DND-41 (cell line): ENCODE measurements at regions not wholly inside any gene's neighbourhood (a gene's known extent, or its start where the extent isn't known, plus 50 kb on each side); places are given as distances from the start of the nearest gene placed in this dataset.

ENCODE experiments used
- ATAC-seq: fragments of 200-7000 bp; cut with Tn5 transposase; 3 replicates; pipeline ENCODE4 v1.9.1; 2021; ENCODE audit warnings: low read depth; ENCODE audit not compliant: insufficient read depth
- DNase-seq: peaks from one replicate; pipeline ENCODE4 v3.0.0-alpha.2; 2020
- H2AFZ ChIP-seq: 2 replicates; pipeline ENCODE4 v1.6.0; 2012; ENCODE audit warnings: low read depth, low read length
- H3K27ac ChIP-seq: 2 replicates; pipeline ENCODE4 v1.5.1; 2012; ENCODE audit warnings: low read length, inconsistent platforms
- H3K27me3 ChIP-seq: fragments of 200-600 bp; sonication (generic); 2 replicates; pipeline ENCODE4 v1.6.0; 2012; ENCODE audit warnings: low read length, mild to moderate bottlenecking, inconsistent platforms; ENCODE audit not compliant: insufficient read depth, poor library complexity
- H3K36me3 ChIP-seq: 2 replicates; pipeline ENCODE4 v1.5.1; 2012; ENCODE audit warnings: low read length, inconsistent platforms; ENCODE audit not compliant: insufficient read depth
- H3K4me1 ChIP-seq: 2 replicates; pipeline ENCODE4 v1.5.1; 2012; ENCODE audit warnings: mild to moderate bottlenecking, low read length; ENCODE audit not compliant: insufficient read depth
- H3K4me2 ChIP-seq: 2 replicates; pipeline ENCODE4 v1.6.0; 2012; ENCODE audit warnings: mild to moderate bottlenecking, moderate library complexity, low read length, inconsistent platforms; ENCODE audit not compliant: insufficient read depth
- H3K4me3 ChIP-seq, 2 experiments: fragments of 200-600 bp in 1 of 2; shearing (Covaris generic) in 1 of 2; 2 replicates each; pipeline ENCODE4 v1.5.1; 2012 to 2016; ENCODE audit warnings: inconsistent platforms in 2 of 2, low read length in 2 of 2, mild to moderate bottlenecking in 2 of 2, low read depth in 1 of 2, moderate library complexity in 1 of 2
- H3K79me2 ChIP-seq: 2 replicates; pipeline ENCODE4 v1.6.0; 2012; ENCODE audit warnings: low read length, inconsistent platforms; ENCODE audit not compliant: insufficient read depth
- H3K9ac ChIP-seq: 2 replicates; pipeline ENCODE4 v1.6.0; 2012; ENCODE audit warnings: low read depth, mild to moderate bottlenecking, inconsistent platforms, low read length, moderate library complexity
- H3K9me3 ChIP-seq: 2 replicates; pipeline ENCODE4 v1.5.1; 2012; ENCODE audit warnings: low read length, moderate library complexity, mild to moderate bottlenecking, inconsistent platforms; ENCODE audit not compliant: insufficient read depth, severe bottlenecking
- H4K20me1 ChIP-seq: 2 replicates; pipeline ENCODE4 v1.6.0; 2012; ENCODE audit warnings: low read length; ENCODE audit not compliant: insufficient read depth
- CTCF ChIP-seq: IDR thresholded peaks from 2 replicates; pipeline ENCODE4 v1.5.1; 2012; ENCODE audit warnings: borderline replicate concordance, low read length, moderate library complexity, mild to moderate bottlenecking; ENCODE audit not compliant: poor library complexity, severe bottlenecking; ENCODE audit errors: extremely low read depth
- EZH2 ChIP-seq: IDR thresholded peaks from 3 replicates; pipeline ENCODE4 v1.6.1; 2012; ENCODE audit warnings: borderline replicate concordance, low read depth, mild to moderate bottlenecking, moderate library complexity, low read length, inconsistent platforms; ENCODE audit not compliant: severe bottlenecking

DNA sequence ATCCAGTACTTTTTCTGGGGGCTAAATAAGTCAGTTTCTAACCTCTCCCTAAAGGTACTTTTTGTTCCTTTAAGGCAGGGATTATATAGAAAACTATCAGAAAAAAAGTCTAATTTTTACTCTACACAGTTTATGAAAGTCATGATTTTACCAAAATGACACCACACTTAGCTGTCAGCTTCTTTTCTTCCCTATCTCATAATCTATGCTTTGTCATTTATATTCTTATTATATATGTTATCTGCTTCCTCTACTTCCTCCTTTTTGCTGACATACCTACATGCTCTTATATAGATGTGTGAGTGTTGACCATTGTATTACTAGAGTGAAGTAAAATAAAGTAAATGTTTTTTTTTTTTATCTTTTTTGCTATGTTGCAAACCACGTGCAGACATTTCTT, 203.9 kb upstream of the CHRM2 start:
- no peak for ATAC-seq

GRCh38 chr7:136657482-136657921, 210.9 kb upstream of the CHRM2 start:
- ATAC-seq = no peak
- no peaks in the 10 kb centered on the region for H3K27me3 ChIP-seq
- TF ChIP-seq CTCF (no peak), EZH2 (no peak)
- no peak overlapping the region for H3K27ac ChIP-seq
- H3K9ac ChIP-seq = no peak overlapping the region
- H2AFZ ChIP-seq = no peak overlapping the region
- no peaks in the 10 kb centered on the region for H3K9me3 ChIP-seq
- no peak overlapping the region for H3K4me2 ChIP-seq
- H3K36me3 ChIP-seq = no peaks in the 10 kb centered on the region
- H3K4me1 ChIP-seq = no peaks in the 10 kb centered on the region
- H3K79me2 ChIP-seq = no peaks in the 10 kb centered on the region
- H4K20me1 ChIP-seq = no peaks in the 10 kb centered on the region
- no peak overlapping the region for H3K4me3 ChIP-seq
- DNase-seq = no peak

More for the DNA sequence above, 203.9 kb upstream of the CHRM2 start:
- Histone ChIP-seq H3K9ac (no peak overlapping the region), H4K20me1 (no peaks in the 10 kb centered on the region), H3K4me1 (no peaks in the 10 kb centered on the region), H3K79me2 (no peaks in the 10 kb centered on the region), H2AFZ (no peak overlapping the region), H3K4me2 (no peak overlapping the region), H3K27me3 (no peaks in the 10 kb centered on the region), H3K4me3 (no peak overlapping the region), H3K9me3 (no peaks in the 10 kb centered on the region), H3K27ac (no peak overlapping the region), H3K36me3 (no peaks in the 10 kb centered on the region)
- DNase-seq = no peak
- TF ChIP-seq CTCF = no peak
- TF ChIP-seq EZH2 = no peak

GRCh38 chr7:136656516-136656915, 211.9 kb upstream of the CHRM2 start:
- H3K4me1 ChIP-seq = no peaks in the 10 kb centered on the region
- DNase-seq (no peak), ATAC-seq (no peak)
- H2AFZ ChIP-seq = no peak overlapping the region
- H3K4me3 ChIP-seq = no peak overlapping the region
- H3K27me3 ChIP-seq = no peaks in the 10 kb centered on the region
- H3K27ac ChIP-seq = no peak overlapping the region
- TF ChIP-seq CTCF = no peak
- TF ChIP-seq EZH2 = no peak
- no peaks in the 10 kb centered on the region for H3K36me3 ChIP-seq
- no peaks in the 10 kb centered on the region for H3K79me2 ChIP-seq
- H3K4me2 ChIP-seq = no peak overlapping the region
- H3K9me3 ChIP-seq = no peaks in the 10 kb centered on the region
- H3K9ac ChIP-seq = no peak overlapping the region
- no peaks in the 10 kb centered on the region for H4K20me1 ChIP-seq

GRCh38 chr7:136655414-136655813, 213.0 kb upstream of the CHRM2 start:
- Histone ChIP-seq H3K4me3 (no peak overlapping the region), H3K9ac (no peak overlapping the region), H3K27ac (no peak overlapping the region), H4K20me1 (no peaks in the 10 kb centered on the region), H3K4me1 (no peaks in the 10 kb centered on the region), H3K79me2 (no peaks in the 10 kb centered on the region), H3K36me3 (no peaks in the 10 kb centered on the region), H2AFZ (no peak overlapping the region), H3K27me3 (no peaks in the 10 kb centered on the region), H3K4me2 (no peak overlapping the region), H3K9me3 (no peaks in the 10 kb centered on the region)
- no peak for ATAC-seq
- TF ChIP-seq EZH2 = no peak
- TF ChIP-seq CTCF = no peak
- no peak for DNase-seq
